ENCODE measurements at regions not wholly inside any gene's neighbourhood (a gene's known extent, or its start where the extent isn't known, plus 50 kb on each side); places are given as distances from the start of the nearest gene placed in this dataset.

DNA sequence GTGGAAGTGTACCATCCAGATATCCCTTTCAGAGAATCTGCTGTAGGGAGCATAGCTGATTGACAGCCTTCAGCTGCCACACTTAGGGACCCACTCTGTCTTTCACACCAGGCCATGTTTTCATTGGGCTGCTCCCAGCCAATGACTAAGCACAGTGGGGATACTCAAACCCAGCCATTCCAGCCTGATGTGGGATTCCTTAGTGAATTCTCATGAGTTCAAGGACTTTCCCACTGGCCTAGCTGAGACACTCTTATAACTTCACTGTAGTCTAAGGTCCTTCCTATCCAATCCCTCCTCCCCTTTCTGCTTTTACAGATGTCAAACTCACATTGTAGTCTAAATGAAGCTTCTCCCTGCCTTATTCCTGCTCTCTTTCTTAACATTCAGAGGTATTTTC is 201.2 kb downstream of the PIK3C3 start:
- Histone ChIP-seq H3K4me3 (ENCODE audit: low read length) (no peak overlapping the region), H3K79me2 (ENCODE audit: control insufficient read depth, low read length) (no peaks in the 10 kb centered on the region), H3K27me3 (ENCODE audit: control insufficient read depth, low read length) (no peaks in the 10 kb centered on the region), H3K27ac (ENCODE audit: low read depth, low read length) (no peak overlapping the region), H3K4me1 (ENCODE audit: control insufficient read depth, low read length) (no peaks in the 10 kb centered on the region), H3F3A (ENCODE audit: control insufficient read depth, insufficient read depth) (no peaks in the 10 kb centered on the region), H3K4me2 (ENCODE audit: low read length) (no peak overlapping the region), H4K20me1 (ENCODE audit: control insufficient read depth, insufficient read depth, low read depth, low read length) (no peaks in the 10 kb centered on the region), H3K36me3 (ENCODE audit: control insufficient read depth, low read length) (no peaks in the 10 kb centered on the region), H3K9me2 (replicated peaks; ENCODE audit: control insufficient read depth, low read length) (no peaks in the 10 kb centered on the region), H3K9me3 (ENCODE audit: control insufficient read depth, insufficient read depth, low read length) (no peaks in the 10 kb centered on the region)
- TF ChIP-seq, protein P1, sequence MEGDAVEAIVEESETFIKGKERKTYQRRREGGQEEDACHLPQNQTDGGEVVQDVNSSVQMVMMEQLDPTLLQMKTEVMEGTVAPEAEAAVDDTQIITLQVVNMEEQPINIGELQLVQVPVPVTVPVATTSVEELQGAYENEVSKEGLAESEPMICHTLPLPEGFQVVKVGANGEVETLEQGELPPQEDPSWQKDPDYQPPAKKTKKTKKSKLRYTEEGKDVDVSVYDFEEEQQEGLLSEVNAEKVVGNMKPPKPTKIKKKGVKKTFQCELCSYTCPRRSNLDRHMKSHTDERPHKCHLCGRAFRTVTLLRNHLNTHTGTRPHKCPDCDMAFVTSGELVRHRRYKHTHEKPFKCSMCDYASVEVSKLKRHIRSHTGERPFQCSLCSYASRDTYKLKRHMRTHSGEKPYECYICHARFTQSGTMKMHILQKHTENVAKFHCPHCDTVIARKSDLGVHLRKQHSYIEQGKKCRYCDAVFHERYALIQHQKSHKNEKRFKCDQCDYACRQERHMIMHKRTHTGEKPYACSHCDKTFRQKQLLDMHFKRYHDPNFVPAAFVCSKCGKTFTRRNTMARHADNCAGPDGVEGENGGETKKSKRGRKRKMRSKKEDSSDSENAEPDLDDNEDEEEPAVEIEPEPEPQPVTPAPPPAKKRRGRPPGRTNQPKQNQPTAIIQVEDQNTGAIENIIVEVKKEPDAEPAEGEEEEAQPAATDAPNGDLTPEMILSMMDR (IDR thresholded peaks at IDR 0.05; ENCODE audit: low read depth, low read length, poor library complexity, severe bottlenecking): no peak
- TF ChIP-seq EZH2phosphoT487 (IDR thresholded peaks at IDR 0.05; ENCODE audit: borderline replicate concordance, low read length): no peak

- no peaks in the 10 kb centered on the region for H3K36me3 ChIP-seq (ENCODE audit: control insufficient read depth, low read length)
- no peaks in the 10 kb centered on the region for H3K9me2 ChIP-seq (replicated peaks; ENCODE audit: control insufficient read depth, low read length)
- no peaks in the 10 kb centered on the region for H3F3A ChIP-seq (ENCODE audit: control insufficient read depth, insufficient read depth)
- no peaks in the 10 kb centered on the region for H3K4me1 ChIP-seq (ENCODE audit: control insufficient read depth, low read length)
- no peak overlapping the region for H3K27ac ChIP-seq (ENCODE audit: low read depth, low read length)
- no peaks in the 10 kb centered on the region for H3K9me3 ChIP-seq (ENCODE audit: control insufficient read depth, insufficient read depth, low read length)
- no peaks in the 10 kb centered on the region for H3K79me2 ChIP-seq (ENCODE audit: control insufficient read depth, low read length)
- no peak overlapping the region for H3K4me3 ChIP-seq (ENCODE audit: low read length)
- H3K27me3 ChIP-seq (ENCODE audit: control insufficient read depth, low read length): no peaks in the 10 kb centered on the region
- H4K20me1 ChIP-seq (ENCODE audit: control insufficient read depth, insufficient read depth, low read depth, low read length): no peaks in the 10 kb centered on the region
- H3K4me2 ChIP-seq (ENCODE audit: low read length): no peak overlapping the region
- TF ChIP-seq, protein P1 (IDR thresholded peaks at IDR 0.05; ENCODE audit: low read depth, low read length, poor library complexity, severe bottlenecking): no peak
- no peak for TF ChIP-seq EZH2phosphoT487 (IDR thresholded peaks at IDR 0.05; ENCODE audit: borderline replicate concordance, low read length)
Observed at GRCh38 chr18:42157420-42157819, 202.4 kb downstream of the PIK3C3 start.

DNA sequence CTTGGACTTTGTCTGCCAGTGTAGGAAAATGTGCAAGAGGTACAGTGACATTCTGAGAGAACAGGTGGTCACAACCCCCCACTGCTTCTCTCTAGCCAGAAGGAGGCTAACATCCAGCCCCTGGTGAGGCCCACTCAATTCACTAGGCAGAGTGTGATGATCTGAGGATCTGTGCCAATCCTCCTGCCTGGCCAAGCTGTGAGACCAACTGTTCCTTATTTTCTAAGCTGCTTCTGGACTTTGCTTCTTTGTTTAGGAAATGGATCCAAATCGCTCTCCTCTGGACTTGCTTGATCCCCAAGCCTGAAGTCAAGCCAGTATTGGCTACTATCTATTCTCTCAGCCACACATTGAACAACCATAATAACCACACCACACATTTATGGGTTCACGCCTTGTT is 202.8 kb downstream of the PIK3C3 start:
- Histone ChIP-seq H3K9me2 (replicated peaks; ENCODE audit: control insufficient read depth, low read length) (no peaks in the 10 kb centered on the region), H3F3A (ENCODE audit: control insufficient read depth, insufficient read depth) (no peaks in the 10 kb centered on the region), H3K27me3 (ENCODE audit: control insufficient read depth, low read length) (no peaks in the 10 kb centered on the region), H3K4me2 (ENCODE audit: low read length) (no peak overlapping the region), H3K4me1 (ENCODE audit: control insufficient read depth, low read length) (no peaks in the 10 kb centered on the region), H3K36me3 (ENCODE audit: control insufficient read depth, low read length) (no peaks in the 10 kb centered on the region), H3K79me2 (ENCODE audit: control insufficient read depth, low read length) (no peaks in the 10 kb centered on the region), H3K9me3 (ENCODE audit: control insufficient read depth, insufficient read depth, low read length) (no peaks in the 10 kb centered on the region), H4K20me1 (ENCODE audit: control insufficient read depth, insufficient read depth, low read depth, low read length) (no peaks in the 10 kb centered on the region), H3K27ac (ENCODE audit: low read depth, low read length) (no peak overlapping the region), H3K4me3 (ENCODE audit: low read length) (no peak overlapping the region)
- no peak for TF ChIP-seq EZH2phosphoT487 (IDR thresholded peaks at IDR 0.05; ENCODE audit: borderline replicate concordance, low read length)
- TF ChIP-seq, protein P1 (IDR thresholded peaks at IDR 0.05; ENCODE audit: low read depth, low read length, poor library complexity, severe bottlenecking): no peak

GRCh38 chr18:42159146-42159545 is 204.1 kb downstream of the PIK3C3 start:
- no peaks in the 10 kb centered on the region for H3F3A ChIP-seq (ENCODE audit: control insufficient read depth, insufficient read depth)
- no peaks in the 10 kb centered on the region for H3K79me2 ChIP-seq (ENCODE audit: control insufficient read depth, low read length)
- H3K9me3 ChIP-seq (ENCODE audit: control insufficient read depth, insufficient read depth, low read length): no peaks in the 10 kb centered on the region
- no peaks in the 10 kb centered on the region for H3K4me1 ChIP-seq (ENCODE audit: control insufficient read depth, low read length)
- no peak overlapping the region for H3K4me3 ChIP-seq (ENCODE audit: low read length)
- H3K36me3 ChIP-seq (ENCODE audit: control insufficient read depth, low read length): no peaks in the 10 kb centered on the region
- TF ChIP-seq EZH2phosphoT487 (IDR thresholded peaks at IDR 0.05; ENCODE audit: borderline replicate concordance, low read length): no peak
- TF ChIP-seq, protein P1 (IDR thresholded peaks at IDR 0.05; ENCODE audit: low read depth, low read length, poor library complexity, severe bottlenecking): no peak
- no peaks in the 10 kb centered on the region for H4K20me1 ChIP-seq (ENCODE audit: control insufficient read depth, insufficient read depth, low read depth, low read length)
- no peaks in the 10 kb centered on the region for H3K27me3 ChIP-seq (ENCODE audit: control insufficient read depth, low read length)
- H3K9me2 ChIP-seq (replicated peaks; ENCODE audit: control insufficient read depth, low read length): no peaks in the 10 kb centered on the region
- H3K4me2 ChIP-seq (ENCODE audit: low read length): no peak overlapping the region
- no peak overlapping the region for H3K27ac ChIP-seq (ENCODE audit: low read depth, low read length)

Measured in DOHH2 (cell line).